ENCODE measurements at regions not wholly inside any gene's neighbourhood (a gene's known extent, or its start where the extent isn't known, plus 50 kb on each side); places are given as distances from the start of the nearest gene placed in this dataset.
"Not testable (repeated sequence)": the region's sequence is repeated elsewhere in the genome, so short reads cannot be mapped to it uniquely, and the experiment has no call there.

DNA sequence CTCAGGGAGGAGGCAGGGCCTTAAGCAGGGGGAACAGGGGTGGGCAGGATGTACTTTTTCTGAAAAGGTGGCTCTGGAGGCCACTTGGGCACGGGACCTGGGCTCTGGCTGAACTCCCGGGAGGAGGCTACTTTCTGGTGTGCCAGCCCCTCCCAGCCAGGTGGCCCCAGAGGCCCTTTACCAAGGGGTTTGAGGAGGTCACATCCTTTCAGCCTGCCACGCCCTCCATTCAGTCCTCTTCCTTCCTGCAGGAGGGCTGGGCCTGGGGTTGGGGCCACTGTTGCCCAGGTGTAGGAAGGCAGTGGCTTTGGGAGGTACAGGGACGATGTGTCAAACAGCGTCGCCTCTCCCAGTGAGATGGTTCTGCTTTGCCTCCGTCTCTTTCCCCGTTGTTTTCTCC, 172.5 kb downstream of the ADRA2C start:
- TF ChIP-seq, protein P1, sequence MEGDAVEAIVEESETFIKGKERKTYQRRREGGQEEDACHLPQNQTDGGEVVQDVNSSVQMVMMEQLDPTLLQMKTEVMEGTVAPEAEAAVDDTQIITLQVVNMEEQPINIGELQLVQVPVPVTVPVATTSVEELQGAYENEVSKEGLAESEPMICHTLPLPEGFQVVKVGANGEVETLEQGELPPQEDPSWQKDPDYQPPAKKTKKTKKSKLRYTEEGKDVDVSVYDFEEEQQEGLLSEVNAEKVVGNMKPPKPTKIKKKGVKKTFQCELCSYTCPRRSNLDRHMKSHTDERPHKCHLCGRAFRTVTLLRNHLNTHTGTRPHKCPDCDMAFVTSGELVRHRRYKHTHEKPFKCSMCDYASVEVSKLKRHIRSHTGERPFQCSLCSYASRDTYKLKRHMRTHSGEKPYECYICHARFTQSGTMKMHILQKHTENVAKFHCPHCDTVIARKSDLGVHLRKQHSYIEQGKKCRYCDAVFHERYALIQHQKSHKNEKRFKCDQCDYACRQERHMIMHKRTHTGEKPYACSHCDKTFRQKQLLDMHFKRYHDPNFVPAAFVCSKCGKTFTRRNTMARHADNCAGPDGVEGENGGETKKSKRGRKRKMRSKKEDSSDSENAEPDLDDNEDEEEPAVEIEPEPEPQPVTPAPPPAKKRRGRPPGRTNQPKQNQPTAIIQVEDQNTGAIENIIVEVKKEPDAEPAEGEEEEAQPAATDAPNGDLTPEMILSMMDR (IDR thresholded peaks at IDR 0.05 in 4 of 5, conservative IDR thresholded peaks at IDR 0.05 in 1 of 5), result not testable (repeated sequence)
- not testable (repeated sequence) for TF ChIP-seq POLR2A (IDR thresholded peaks at IDR 0.05)

All from gastrocnemius medialis (tissue), 4 donors.